Smooth muscle cell (in vitro differentiated cells): ENCODE measurements at regions not wholly inside any gene's neighbourhood (a gene's known extent, or its start where the extent isn't known, plus 50 kb on each side); places are given as distances from the start of the nearest gene placed in this dataset.

ENCODE experiments used
- DNase-seq: peaks from one replicate; lab custom pipeline; 2025; ENCODE audit not compliant: unreplicated experiment; lab: John Stamatoyannopoulos, UW
- H2AFZ ChIP-seq: fragments of 200-600 bp; sonication (generic); 2 replicates; pipeline ENCODE4 v1.6.0; 2016; ENCODE audit warnings: antibody characterized with exemption, low read depth, mild to moderate bottlenecking
- H3F3A ChIP-seq: fragments of 200-600 bp; sonication (generic); 2 replicates; pipeline ENCODE4 v1.6.0; 2017; ENCODE audit warnings: antibody characterized with exemption, low read depth
- H3K27ac ChIP-seq: fragments of 200-600 bp; sonication (generic); 2 replicates; pipeline ENCODE4 v1.5.1; 2016; ENCODE audit warnings: low read depth, mild to moderate bottlenecking
- H3K27me3 ChIP-seq: fragments of 200-600 bp; sonication (generic); 2 replicates; pipeline ENCODE4 v1.6.1; 2016; ENCODE audit warnings: low read depth, mild to moderate bottlenecking
- H3K36me3 ChIP-seq: fragments of 200-600 bp; sonication (generic); 2 replicates; pipeline ENCODE4 v1.5.1; 2016; ENCODE audit warnings: low read depth
- H3K4me1 ChIP-seq: fragments of 200-600 bp; sonication (generic); 2 replicates; pipeline ENCODE4 v1.5.1; 2016; ENCODE audit warnings: low read depth
- H3K4me2 ChIP-seq: fragments of 200-600 bp; sonication (generic); 2 replicates; pipeline ENCODE4 v1.6.0; 2016; ENCODE audit warnings: mild to moderate bottlenecking
- H3K4me3 ChIP-seq: fragments of 200-600 bp; sonication (generic); 2 replicates; pipeline ENCODE4 v1.5.1; 2016; ENCODE audit warnings: mild to moderate bottlenecking
- H3K79me2 ChIP-seq: fragments of 200-600 bp; sonication (generic); 2 replicates; pipeline ENCODE4 v1.6.0; 2016; ENCODE audit warnings: low read depth, mild to moderate bottlenecking
- H3K9ac ChIP-seq: fragments of 200-600 bp; sonication (generic); 2 replicates; pipeline ENCODE4 v1.6.0; 2016; ENCODE audit warnings: low read depth
- H3K9me3 ChIP-seq: fragments of 200-600 bp; sonication (generic); replicated peaks from 2 replicates; pipeline ENCODE4 v1.5.1; 2016; ENCODE audit warnings: low read depth
- H4K20me1 ChIP-seq: fragments of 200-600 bp; sonication (generic); 2 replicates; pipeline ENCODE4 v1.6.0; 2016; ENCODE audit warnings: low read depth
- CTCF ChIP-seq: fragments of 200-600 bp; sonication (generic); IDR thresholded peaks from 2 replicates; pipeline ENCODE4 v1.5.1; 2017; ENCODE audit warnings: borderline replicate concordance, mild to moderate bottlenecking, antibody characterized with exemption; ENCODE audit not compliant: insufficient read depth, poor library complexity, severe bottlenecking
- WGBS: methylation state at CpG from one replicate; pipeline ENCODE4 v1.1.7; 2016; ENCODE audit warnings: low lambda C conversion rate; 5-methylcytosine and 5-hydroxymethylcytosine counted together

- Histone ChIP-seq H3K27me3 (no peaks in the 10 kb centered on the region), H3F3A (no peaks in the 10 kb centered on the region), H3K4me3 (no peak overlapping the region), H4K20me1 (no peaks in the 10 kb centered on the region), H3K9ac (no peak overlapping the region), H2AFZ (no peak overlapping the region), H3K9me3 (no peaks in the 10 kb centered on the region), H3K79me2 (no peaks in the 10 kb centered on the region), H3K4me1 (peaks cover 5% of the 10 kb centered on the region), H3K4me2 (no peak overlapping the region), H3K36me3 (no peaks in the 10 kb centered on the region), H3K27ac (no peak overlapping the region)
- 94% methylated on average over 4 of the region's 4 CpGs for WGBS
- DNase-seq = no peak
- TF ChIP-seq CTCF = no peak
These were observed 210.1 kb upstream of the MSX2 start for GRCh38 chr5:174514325-174514724.

GRCh38 chr5:174514983-174515394, 209.4 kb upstream of the MSX2 start:
- Histone ChIP-seq H3K4me3 (no peak overlapping the region), H3F3A (no peaks in the 10 kb centered on the region), H3K4me1 (peaks cover 12% of the 10 kb centered on the region), H3K4me2 (no peak overlapping the region), H3K9me3 (no peaks in the 10 kb centered on the region), H3K27me3 (no peaks in the 10 kb centered on the region), H3K9ac (no peak overlapping the region), H3K36me3 (no peaks in the 10 kb centered on the region), H2AFZ (no peak overlapping the region), H3K27ac (no peak overlapping the region), H4K20me1 (no peaks in the 10 kb centered on the region), H3K79me2 (no peaks in the 10 kb centered on the region)
- no peak for TF ChIP-seq CTCF
- no peak for DNase-seq
- 94% methylated on average over 10 of the region's 10 CpGs for WGBS

- Histone ChIP-seq H2AFZ (no peak overlapping the region), H3K27me3 (no peaks in the 10 kb centered on the region), H3K9me3 (no peaks in the 10 kb centered on the region), H4K20me1 (no peaks in the 10 kb centered on the region), H3K4me1 (peaks cover 22% of the 10 kb centered on the region), H3F3A (no peaks in the 10 kb centered on the region), H3K4me3 (no peak overlapping the region), H3K27ac (no peak overlapping the region), H3K9ac (no peak overlapping the region), H3K36me3 (no peaks in the 10 kb centered on the region), H3K79me2 (no peaks in the 10 kb centered on the region), H3K4me2 (no peak overlapping the region)
- TF ChIP-seq CTCF = no peak
- DNase-seq = no peak
- 94% methylated on average over 1 of the region's 1 CpG for WGBS
These were observed 207.6 kb upstream of the MSX2 start for GRCh38 chr5:174516741-174517140.

GRCh38 chr5:174518512-174518911, 205.9 kb upstream of the MSX2 start:
- H3K27me3 ChIP-seq = no peaks in the 10 kb centered on the region
- DNase-seq = no peak
- no peak overlapping the region for H3K27ac ChIP-seq
- no peak overlapping the region for H2AFZ ChIP-seq
- no peak for TF ChIP-seq CTCF
- 59% methylated on average over 7 of the region's 7 CpGs for WGBS
- peaks cover 22% of the 10 kb centered on the region for H3K4me1 ChIP-seq
- no peaks in the 10 kb centered on the region for H4K20me1 ChIP-seq
- H3K36me3 ChIP-seq = no peaks in the 10 kb centered on the region
- no peaks in the 10 kb centered on the region for H3K79me2 ChIP-seq
- H3K9me3 ChIP-seq = no peaks in the 10 kb centered on the region
- H3K4me2 ChIP-seq = no peak overlapping the region
- H3K9ac ChIP-seq = no peak overlapping the region
- H3F3A ChIP-seq = peaks cover 9% of the 10 kb centered on the region
- no peak overlapping the region for H3K4me3 ChIP-seq
